PC-3 (cell line): ENCODE measurements at regions not wholly inside any gene's neighbourhood (a gene's known extent, or its start where the extent isn't known, plus 50 kb on each side); places are given as distances from the start of the nearest gene placed in this dataset.
A peak's percentile ranks its signal among the peaks of the same experiment; 100 is the strongest.

Experiments
- ATAC-seq: fragments of 200-7000 bp; cut with Tn5 transposase; 2 replicates; pipeline ENCODE4 v1.9.1; 2020; ENCODE audit warnings: mild to moderate bottlenecking, moderate library complexity
- BruUV-seq: library from RNA; stranded (reverse); fragments of 400-500 nt; replicated peaks from 2 replicates; lab custom pipeline; 2021; lab: Mats Ljungman, UMichigan
- CTCF ChIA-PET: fragments of 300-600 bp; sonication (Branson Sonifier 250); formaldehyde crosslinking; loops from one replicate; lab custom pipeline; 2022; ENCODE audit warnings: antibody characterized with exemption; lab: Charles Lee
- POLR2A ChIA-PET: fragments of 300-600 bp; sonication (Branson Sonifier 250); formaldehyde crosslinking; loops from one replicate; lab custom pipeline; 2022; ENCODE audit warnings: antibody characterized with exemption; ENCODE audit not compliant: unreplicated experiment; lab: Charles Lee
- DNase-seq: peaks from one replicate; pipeline ENCODE4 v3.0.0-alpha.2; 2015
- H2AFZ ChIP-seq: fragments of 300-600 bp; sonication (generic); 2 replicates; pipeline ENCODE4 v1.6.0; 2016; ENCODE audit warnings: antibody characterized with exemption, low read length
- H3F3A ChIP-seq: fragments of 300-600 bp; sonication (generic); one replicate; pipeline ENCODE4 v1.6.0; 2017; ENCODE audit warnings: antibody characterized with exemption, low read length, control low read depth, mild to moderate bottlenecking; ENCODE audit not compliant: unreplicated experiment
- H3K27ac ChIP-seq: fragments of 300-600 bp; sonication (generic); 2 replicates; pipeline ENCODE4 v1.5.1; 2016; ENCODE audit warnings: mild to moderate bottlenecking, low read length
- H3K27me3 ChIP-seq: fragments of 300-600 bp; sonication (generic); 2 replicates; pipeline ENCODE4 v1.6.1; 2016; ENCODE audit warnings: low read length, mixed read lengths
- H3K36me3 ChIP-seq: fragments of 300-600 bp; sonication (generic); 2 replicates; pipeline ENCODE4 v1.6.1; 2016; ENCODE audit warnings: low read depth, mixed run types, low read length, mixed read lengths
- H3K4me1 ChIP-seq: fragments of 300-600 bp; sonication (generic); 2 replicates; pipeline ENCODE4 v1.5.1; 2016; ENCODE audit warnings: low read length; ENCODE audit not compliant: insufficient read depth
- H3K4me2 ChIP-seq: fragments of 300-600 bp; sonication (generic); 2 replicates; pipeline ENCODE4 v1.6.0; 2016; ENCODE audit warnings: low read length
- H3K4me3 ChIP-seq: fragments of 300-600 bp; sonication (generic); 2 replicates; pipeline ENCODE4 v1.5.1; 2016; ENCODE audit warnings: mild to moderate bottlenecking, low read length, mixed read lengths
- H3K79me2 ChIP-seq: fragments of 300-600 bp; sonication (generic); 2 replicates; pipeline ENCODE4 v1.6.1; 2017; ENCODE audit warnings: low read length, mixed read lengths
- H3K9ac ChIP-seq: fragments of 300-600 bp; sonication (generic); 2 replicates; pipeline ENCODE4 v1.6.0; 2016; ENCODE audit warnings: mild to moderate bottlenecking, low read length
- H3K9me2 ChIP-seq: fragments of 300-600 bp; sonication (generic); replicated peaks from 2 replicates; pipeline ENCODE4 v1.6.1; 2016; ENCODE audit warnings: mixed run types, low read length, mixed read lengths
- H3K9me3 ChIP-seq: fragments of 300-600 bp; sonication (generic); 2 replicates; pipeline ENCODE4 v1.6.1; 2016; ENCODE audit warnings: low read length, mixed read lengths
- H4K20me1 ChIP-seq: fragments of 300-600 bp; sonication (generic); 2 replicates; pipeline ENCODE4 v1.6.1; 2016; ENCODE audit warnings: low read length, mixed read lengths
- CTCF ChIP-seq: fragments of 300-600 bp; sonication (generic); conservative IDR thresholded peaks from 2 replicates; pipeline ENCODE4 v1.5.1; 2017; ENCODE audit warnings: antibody characterized with exemption, low read depth, mild to moderate bottlenecking, low read length
- EZH2 ChIP-seq: fragments of 300-600 bp; sonication (generic); IDR thresholded peaks from one replicate; pipeline ENCODE4 v1.6.1; 2017; ENCODE audit warnings: antibody characterized with exemption, mild to moderate bottlenecking, low read length; ENCODE audit not compliant: unreplicated experiment
- EZH2phosphoT487 ChIP-seq: fragments of 300-600 bp; sonication (generic); IDR thresholded peaks from 2 replicates; pipeline ENCODE4 v1.6.1; 2018; ENCODE audit warnings: mild to moderate bottlenecking, antibody characterized with exemption, low read length, borderline replicate concordance
- intact Hi-C: fragments of 100-400 bp; cut with micrococcal nuclease; formaldehyde crosslinking; loops from 2 replicates; pipeline ENCODE4 v1.9.0; 2023

DNA sequence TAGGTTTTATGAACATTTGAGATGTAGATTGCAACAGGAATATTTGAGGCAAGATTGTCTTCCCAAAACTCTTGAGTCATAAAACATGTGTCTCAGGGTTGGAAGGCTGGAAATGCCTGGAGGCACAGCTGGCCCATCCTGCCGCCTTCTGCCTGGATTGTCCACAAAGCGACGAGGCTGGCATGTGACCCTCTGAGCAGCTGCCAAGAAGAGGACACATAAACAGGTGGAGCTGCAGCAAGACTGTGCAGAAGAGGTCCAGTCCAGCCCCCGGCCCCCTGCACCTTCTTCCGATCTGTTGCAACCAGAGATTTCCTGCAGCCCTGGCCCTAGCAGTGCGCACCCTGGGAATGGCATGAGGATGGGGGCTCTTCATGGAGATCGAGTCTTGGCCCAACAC, 101.9 kb upstream of the BCOR start:
- POLR2A ChIA-PET: no interaction called here

DNA sequence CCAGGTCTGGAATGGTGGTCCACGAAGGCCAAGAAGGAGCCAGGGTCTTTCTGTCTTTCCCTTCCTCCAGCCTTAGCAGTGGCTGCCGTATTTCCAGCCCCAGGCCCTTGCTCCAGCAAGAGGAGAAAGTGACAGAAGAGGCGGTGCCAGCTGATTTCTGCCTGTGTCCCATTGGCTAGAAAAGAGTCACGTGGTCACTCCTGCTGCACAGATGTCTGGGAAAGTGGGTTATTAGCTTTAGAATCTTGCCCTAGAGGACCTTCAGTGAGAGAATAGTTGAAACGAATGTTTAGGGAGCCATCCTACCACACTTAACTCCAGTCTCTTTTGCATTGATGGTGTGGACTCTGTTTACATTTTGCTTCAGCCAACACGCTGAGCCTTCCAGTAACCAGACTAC, 99.3 kb upstream of the BCOR start:
- no peak for TF ChIP-seq CTCF
- CTCF ChIA-PET: no interaction called here

More for the DNA sequence above, 101.9 kb upstream of the BCOR start:
- no peak overlapping the region for H3K27ac ChIP-seq
- BruUV-seq: no TSS peak
- no peaks in the 10 kb centered on the region for H3K27me3 ChIP-seq
- TF ChIP-seq EZH2phosphoT487: no peak
- no peak for TF ChIP-seq CTCF
- TF ChIP-seq EZH2: no peak
- ATAC-seq: no peak
- no peak overlapping the region for H2AFZ ChIP-seq
- peak; percentile 8 for DNase-seq
- intact Hi-C loops: no loop called here
- H3K4me1 ChIP-seq: no peaks in the 10 kb centered on the region
- H3K79me2 ChIP-seq: no peaks in the 10 kb centered on the region
- no peaks in the 10 kb centered on the region for H4K20me1 ChIP-seq
- H3K9me2 ChIP-seq: no peaks in the 10 kb centered on the region
- no peak overlapping the region for H3K4me2 ChIP-seq
- CTCF ChIA-PET: no interaction called here
- no peaks in the 10 kb centered on the region for H3K9me3 ChIP-seq
- H3K36me3 ChIP-seq: no peaks in the 10 kb centered on the region
- H3F3A ChIP-seq: no peaks in the 10 kb centered on the region
- no peak overlapping the region for H3K9ac ChIP-seq
- H3K4me3 ChIP-seq: no peak overlapping the region

GRCh38 chrX:40195368-40195767, 97.6 kb upstream of the BCOR start:
- Histone ChIP-seq H3F3A (no peaks in the 10 kb centered on the region), H3K27me3 (no peaks in the 10 kb centered on the region), H4K20me1 (no peaks in the 10 kb centered on the region), H3K4me2 (no peak overlapping the region), H3K4me1 (no peaks in the 10 kb centered on the region), H3K36me3 (no peaks in the 10 kb centered on the region), H3K9me3 (no peaks in the 10 kb centered on the region), H3K4me3 (no peak overlapping the region), H2AFZ (no peak overlapping the region), H3K9ac (no peak overlapping the region), H3K79me2 (no peaks in the 10 kb centered on the region), H3K27ac (no peak overlapping the region), H3K9me2 (no peaks in the 10 kb centered on the region)
- ATAC-seq (no peak), DNase-seq (no peak)
- no TSS peak for BruUV-seq
- TF ChIP-seq EZH2phosphoT487: no peak
- TF ChIP-seq EZH2: no peak
- TF ChIP-seq CTCF: no peak
- intact Hi-C loops: no loop called here
- ChIA-PET CTCF (no interaction called here), POLR2A (no interaction called here)

More for the DNA sequence above, 99.3 kb upstream of the BCOR start:
- Histone ChIP-seq H3K27me3 (no peaks in the 10 kb centered on the region), H3K27ac (no peak overlapping the region), H3K9me2 (no peaks in the 10 kb centered on the region), H2AFZ (no peak overlapping the region), H3K4me1 (no peaks in the 10 kb centered on the region), H3K4me2 (no peak overlapping the region), H3K79me2 (no peaks in the 10 kb centered on the region), H4K20me1 (no peaks in the 10 kb centered on the region), H3K9ac (no peak overlapping the region), H3K36me3 (no peaks in the 10 kb centered on the region), H3K4me3 (no peak overlapping the region), H3F3A (no peaks in the 10 kb centered on the region), H3K9me3 (no peaks in the 10 kb centered on the region)
- BruUV-seq: no TSS peak
- no peak for ATAC-seq
- POLR2A ChIA-PET: no interaction called here
- no peak for DNase-seq
- intact Hi-C loops: no loop called here
